ENCODE measurements at regions not wholly inside any gene's neighbourhood (a gene's known extent, or its start where the extent isn't known, plus 50 kb on each side); places are given as distances from the start of the nearest gene placed in this dataset.
"Not testable (repeated sequence)": the region's sequence is repeated elsewhere in the genome, so short reads cannot be mapped to it uniquely, and the experiment has no call there.

GRCh38 chr5:106047341-106047740 lies 1623.4 kb downstream of the EFNA5 start:
- H3K27me3 ChIP-seq (ENCODE audit: control insufficient read depth, insufficient read depth, low read length), result no peaks in the 10 kb centered on the region
- no peak overlapping the region for H3K4me3 ChIP-seq (ENCODE audit: low read depth, low read length)
- no peak for DNase-seq (ENCODE audit: low read depth)
- TF ChIP-seq, protein P1, sequence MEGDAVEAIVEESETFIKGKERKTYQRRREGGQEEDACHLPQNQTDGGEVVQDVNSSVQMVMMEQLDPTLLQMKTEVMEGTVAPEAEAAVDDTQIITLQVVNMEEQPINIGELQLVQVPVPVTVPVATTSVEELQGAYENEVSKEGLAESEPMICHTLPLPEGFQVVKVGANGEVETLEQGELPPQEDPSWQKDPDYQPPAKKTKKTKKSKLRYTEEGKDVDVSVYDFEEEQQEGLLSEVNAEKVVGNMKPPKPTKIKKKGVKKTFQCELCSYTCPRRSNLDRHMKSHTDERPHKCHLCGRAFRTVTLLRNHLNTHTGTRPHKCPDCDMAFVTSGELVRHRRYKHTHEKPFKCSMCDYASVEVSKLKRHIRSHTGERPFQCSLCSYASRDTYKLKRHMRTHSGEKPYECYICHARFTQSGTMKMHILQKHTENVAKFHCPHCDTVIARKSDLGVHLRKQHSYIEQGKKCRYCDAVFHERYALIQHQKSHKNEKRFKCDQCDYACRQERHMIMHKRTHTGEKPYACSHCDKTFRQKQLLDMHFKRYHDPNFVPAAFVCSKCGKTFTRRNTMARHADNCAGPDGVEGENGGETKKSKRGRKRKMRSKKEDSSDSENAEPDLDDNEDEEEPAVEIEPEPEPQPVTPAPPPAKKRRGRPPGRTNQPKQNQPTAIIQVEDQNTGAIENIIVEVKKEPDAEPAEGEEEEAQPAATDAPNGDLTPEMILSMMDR (IDR thresholded peaks at IDR 0.05; ENCODE audit: insufficient read depth, low read length, poor library complexity, severe bottlenecking), result no peak
- no peaks in the 10 kb centered on the region for H3K36me3 ChIP-seq (ENCODE audit: control insufficient read depth, insufficient read depth, low read length)

DNA sequence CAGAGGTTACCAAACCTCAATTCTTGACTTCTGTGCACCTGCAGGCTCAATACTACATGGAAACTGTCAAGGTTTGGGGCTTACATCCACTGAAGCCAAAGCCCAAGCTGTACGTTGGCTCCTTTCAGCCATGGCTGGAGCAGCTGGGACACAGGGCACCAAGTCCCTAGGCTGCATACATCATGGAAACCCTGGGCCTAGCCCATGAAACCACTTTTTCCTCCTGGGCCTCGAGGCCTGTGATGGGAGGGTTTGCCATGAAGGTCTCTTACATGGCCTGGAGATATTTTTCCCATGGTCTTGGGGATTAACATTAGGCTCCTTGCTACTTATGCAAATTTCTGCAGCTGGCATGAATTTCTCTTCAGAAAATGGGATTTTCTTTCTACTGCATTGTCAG lies 1638.7 kb downstream of the EFNA5 start:
- not testable (repeated sequence) for H3K27me3 ChIP-seq (ENCODE audit: control insufficient read depth, insufficient read depth, low read length); H3K36me3 ChIP-seq (ENCODE audit: control insufficient read depth, insufficient read depth, low read length); H3K4me3 ChIP-seq (ENCODE audit: low read depth, low read length); DNase-seq (ENCODE audit: low read depth)

GRCh38 chr5:106028314-106028713 lies 1642.4 kb downstream of the EFNA5 start:
- TF ChIP-seq, protein P1 (IDR thresholded peaks at IDR 0.05; ENCODE audit: insufficient read depth, low read length, poor library complexity, severe bottlenecking), result no peak
- no peak overlapping the region for H3K4me3 ChIP-seq (ENCODE audit: low read depth, low read length)
- no peaks in the 10 kb centered on the region for H3K27me3 ChIP-seq (ENCODE audit: control insufficient read depth, insufficient read depth, low read length)
- H3K36me3 ChIP-seq (ENCODE audit: control insufficient read depth, insufficient read depth, low read length), result no peaks in the 10 kb centered on the region
- DNase-seq (ENCODE audit: low read depth), result no peak

DNA sequence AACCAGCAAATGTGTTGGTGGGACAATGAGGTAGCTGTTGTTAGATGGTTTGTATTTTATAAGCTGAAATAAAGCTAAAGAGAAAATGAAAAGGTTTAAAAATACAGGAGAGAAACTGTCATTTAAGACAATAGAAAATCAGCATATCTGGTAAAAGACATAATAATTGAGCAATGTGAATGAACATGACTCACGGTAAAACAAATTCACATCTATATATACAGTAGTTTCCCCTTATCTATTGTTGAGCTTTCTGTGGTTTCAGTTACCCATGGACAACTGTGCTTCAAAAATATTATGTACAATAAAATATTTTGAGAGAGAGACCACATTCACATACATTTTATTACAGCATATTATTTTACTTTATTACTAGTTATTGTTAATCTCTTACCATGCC lies 1649.8 kb downstream of the EFNA5 start:
- H3K36me3 ChIP-seq (ENCODE audit: control insufficient read depth, insufficient read depth, low read length), result no peaks in the 10 kb centered on the region
- no peak for DNase-seq (ENCODE audit: low read depth)

DNA sequence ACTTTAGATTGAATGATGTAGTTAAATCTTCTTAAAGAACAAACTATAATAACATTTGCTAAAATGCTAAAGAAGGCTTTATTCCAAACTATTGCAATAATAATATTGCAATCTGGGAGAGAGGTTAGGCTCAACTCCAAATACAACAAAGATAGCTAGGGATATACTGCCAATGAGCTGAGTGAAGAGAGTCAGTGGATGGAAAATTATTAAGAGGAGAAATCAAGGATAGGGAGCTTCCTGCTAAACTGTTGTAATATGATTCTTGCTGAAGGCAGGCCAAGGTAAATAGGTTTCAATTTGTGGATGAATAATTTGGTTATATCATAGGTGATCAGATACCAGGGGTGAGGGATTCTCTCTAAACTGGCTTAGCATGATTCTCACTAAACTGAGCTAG lies 1651.5 kb downstream of the EFNA5 start:
- Histone ChIP-seq H3K4me3 (ENCODE audit: low read depth, low read length) (no peak overlapping the region), H3K27me3 (ENCODE audit: control insufficient read depth, insufficient read depth, low read length) (no peaks in the 10 kb centered on the region), H3K36me3 (ENCODE audit: control insufficient read depth, insufficient read depth, low read length) (no peaks in the 10 kb centered on the region)
- TF ChIP-seq, protein P1 (IDR thresholded peaks at IDR 0.05; ENCODE audit: insufficient read depth, low read length, poor library complexity, severe bottlenecking), result no peak
- DNase-seq (ENCODE audit: low read depth), result no peak

More for the DNA sequence above, 1649.8 kb downstream of the EFNA5 start:
- no peak overlapping the region for H3K4me3 ChIP-seq (ENCODE audit: low read depth, low read length)
- H3K27me3 ChIP-seq (ENCODE audit: control insufficient read depth, insufficient read depth, low read length), result no peaks in the 10 kb centered on the region
- TF ChIP-seq, protein P1 (IDR thresholded peaks at IDR 0.05; ENCODE audit: insufficient read depth, low read length, poor library complexity, severe bottlenecking), result no peak

DNA sequence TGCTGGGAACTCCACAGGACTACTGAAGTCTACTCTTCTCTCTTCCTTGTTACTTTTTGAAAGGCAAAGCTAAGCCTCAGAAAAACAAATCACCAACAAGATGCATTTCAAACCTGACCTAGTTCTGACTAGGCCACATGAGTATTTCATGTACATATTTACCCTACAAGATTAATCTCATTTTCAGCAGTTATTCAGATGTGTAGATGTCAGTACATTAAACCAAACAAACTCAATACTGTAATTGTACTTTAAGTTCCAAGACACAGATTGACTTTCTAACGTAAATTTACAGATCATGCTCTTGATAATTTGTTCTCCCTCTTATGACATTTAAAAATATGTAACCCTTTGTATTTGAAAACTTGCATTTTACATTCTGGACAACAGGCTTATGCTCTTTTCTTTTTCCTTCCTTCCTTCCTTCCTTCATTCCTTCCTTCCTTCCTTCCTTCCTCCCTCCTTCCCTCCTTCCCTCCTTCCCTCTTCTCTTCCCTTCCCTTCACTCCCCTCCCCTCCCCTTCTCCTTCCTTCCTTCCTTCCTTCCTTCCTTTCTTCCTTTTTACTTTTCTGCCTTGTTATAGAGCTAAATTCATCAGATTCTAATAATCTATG lies 1653.4 kb downstream of the EFNA5 start:
- no peaks in the 10 kb centered on the region for H3K27me3 ChIP-seq (ENCODE audit: control insufficient read depth, insufficient read depth, low read length)
- TF ChIP-seq, protein P1 (IDR thresholded peaks at IDR 0.05; ENCODE audit: insufficient read depth, low read length, poor library complexity, severe bottlenecking), result no peak
- no peak overlapping the region for H3K4me3 ChIP-seq (ENCODE audit: low read depth, low read length)
- H3K36me3 ChIP-seq (ENCODE audit: control insufficient read depth, insufficient read depth, low read length), result no peaks in the 10 kb centered on the region
- no peak for DNase-seq (ENCODE audit: low read depth)
